NCI-H2196 (cell line): ENCODE measurements at regions not wholly inside any gene's neighbourhood (a gene's known extent, or its start where the extent isn't known, plus 50 kb on each side); places are given as distances from the start of the nearest gene placed in this dataset.
"Not testable (repeated sequence)": the region's sequence is repeated elsewhere in the genome, so short reads cannot be mapped to it uniquely, and the experiment has no call there.

Experiments
- DNase-seq: peaks from one replicate; lab custom pipeline; 2025; ENCODE audit not compliant: unreplicated experiment; lab: John Stamatoyannopoulos, UW

GRCh38 chr10:43843321-43844101, 194.8 kb upstream of the ZNF32 start:
- DNase-seq: no peak

DNA sequence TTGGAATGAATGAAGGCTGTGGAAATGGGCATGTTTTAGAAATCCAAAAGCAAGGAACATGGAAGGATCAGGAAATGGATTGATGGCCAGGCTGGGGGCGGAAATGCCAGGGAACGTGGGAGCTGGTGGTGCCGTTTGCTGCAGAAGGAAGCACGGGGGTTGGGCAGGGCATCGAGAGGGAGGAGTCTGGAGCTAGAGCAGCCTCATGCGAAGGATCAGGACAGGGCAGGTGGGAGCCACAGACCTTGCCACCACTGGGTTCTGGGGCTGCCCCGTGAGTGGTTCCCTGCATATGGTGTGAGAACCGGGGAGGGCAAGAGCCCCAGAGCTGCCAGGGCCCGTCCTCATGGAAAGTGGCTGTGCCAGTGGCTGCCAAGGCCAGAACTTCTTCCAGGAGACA, 193.8 kb upstream of the ZNF32 start:
- no peak for DNase-seq

DNA sequence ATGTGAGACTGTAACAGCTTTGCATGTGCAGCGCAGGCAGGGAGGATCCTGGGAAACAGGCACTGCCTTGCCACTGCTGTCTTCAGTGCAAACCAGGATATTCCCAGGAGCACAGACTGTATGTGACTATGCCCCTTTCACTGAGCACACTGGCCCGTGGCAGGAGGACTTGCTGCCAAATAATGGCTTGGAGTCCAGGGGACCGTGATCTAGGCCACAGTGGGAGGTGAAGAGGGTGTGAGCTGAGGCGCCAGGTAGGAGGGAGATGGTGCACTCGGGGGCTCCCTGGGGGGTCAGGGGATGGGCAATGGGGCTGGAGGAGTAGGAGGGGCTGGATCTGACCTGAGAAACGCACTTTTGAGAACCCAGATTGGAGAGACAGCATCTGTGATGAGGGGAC, 193.4 kb upstream of the ZNF32 start:
- no peak for DNase-seq

GRCh38 chr10:43839973-43840372, 191.3 kb upstream of the ZNF32 start:
- no peak for DNase-seq

- DNase-seq: not testable (repeated sequence)
Observed at GRCh38 chr10:43834751-43835150, 186.1 kb upstream of the ZNF32 start.

DNA sequence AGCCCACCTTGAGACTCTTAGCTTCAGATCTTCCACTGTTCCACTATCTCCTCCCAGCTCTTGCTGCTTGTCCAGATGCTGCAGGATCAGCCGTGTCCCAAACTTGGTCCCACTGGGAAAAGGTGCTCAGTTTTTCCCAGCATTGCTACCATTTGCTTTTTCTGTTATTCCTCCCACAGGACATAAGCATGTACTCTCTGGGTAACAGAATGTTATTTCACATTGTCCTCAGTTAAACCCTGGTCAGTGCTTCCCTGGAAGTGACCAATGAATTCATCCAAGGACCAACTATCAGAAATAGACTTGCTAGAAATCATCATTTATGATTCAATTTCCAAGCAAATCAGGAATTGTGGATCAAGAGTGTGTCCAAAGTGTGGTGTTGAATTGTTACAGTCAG, 179.2 kb upstream of the ZNF32 start:
- DNase-seq: no peak

- no peak for DNase-seq
Observed at GRCh38 chr10:43825984-43826383, 177.3 kb upstream of the ZNF32 start.

GRCh38 chr10:43825421-43825820, 176.7 kb upstream of the ZNF32 start:
- DNase-seq: no peak

- DNase-seq: no peak
Observed at GRCh38 chr10:43824934-43825333, 176.3 kb upstream of the ZNF32 start.

DNA sequence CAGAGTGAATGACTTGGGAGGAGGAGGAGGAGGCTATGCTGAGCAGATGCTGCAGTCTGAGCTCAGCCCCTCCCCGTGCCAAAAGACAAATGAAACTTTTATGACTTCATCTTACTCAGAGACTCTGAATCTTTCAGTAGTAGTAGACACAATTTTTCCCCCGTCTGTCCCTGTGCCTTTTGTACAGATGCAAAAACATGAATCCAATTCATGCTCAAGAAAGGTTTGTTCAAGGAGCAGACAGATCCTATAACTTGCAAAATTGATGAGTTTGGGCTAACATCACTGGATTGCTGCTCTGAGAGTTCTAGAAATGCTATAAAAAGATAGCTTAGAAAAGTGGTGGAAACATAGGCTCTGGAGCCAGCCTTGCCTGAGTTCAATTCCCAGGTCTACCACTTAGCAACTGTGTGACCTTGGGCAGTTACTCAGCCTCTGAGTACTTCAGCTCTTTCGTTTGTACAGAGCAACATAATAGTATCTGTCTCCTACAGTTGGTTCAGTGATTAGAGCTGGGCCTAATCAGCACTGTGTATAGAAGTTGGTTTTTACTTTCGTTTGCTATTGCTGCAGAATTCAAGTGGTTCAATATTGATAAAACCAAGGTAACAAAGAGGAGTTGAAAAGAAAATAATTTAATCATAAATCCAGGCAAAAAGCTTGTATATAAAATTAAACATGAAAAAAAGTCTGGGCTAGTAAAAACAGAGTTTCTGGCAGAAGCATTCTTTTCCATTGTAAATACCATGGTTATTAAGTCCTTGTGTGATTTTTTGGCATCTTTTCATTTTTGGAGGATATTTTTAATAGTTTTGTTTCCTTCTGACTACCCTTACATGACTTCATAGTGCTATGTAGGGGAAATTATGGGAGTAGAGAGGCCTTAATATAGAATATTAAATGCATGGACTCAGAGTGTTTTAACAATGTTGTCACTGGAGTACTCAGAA, 174.2 kb upstream of the ZNF32 start:
- no peak for DNase-seq

GRCh38 chr10:43821103-43821502, 172.4 kb upstream of the ZNF32 start:
- DNase-seq: no peak

DNA sequence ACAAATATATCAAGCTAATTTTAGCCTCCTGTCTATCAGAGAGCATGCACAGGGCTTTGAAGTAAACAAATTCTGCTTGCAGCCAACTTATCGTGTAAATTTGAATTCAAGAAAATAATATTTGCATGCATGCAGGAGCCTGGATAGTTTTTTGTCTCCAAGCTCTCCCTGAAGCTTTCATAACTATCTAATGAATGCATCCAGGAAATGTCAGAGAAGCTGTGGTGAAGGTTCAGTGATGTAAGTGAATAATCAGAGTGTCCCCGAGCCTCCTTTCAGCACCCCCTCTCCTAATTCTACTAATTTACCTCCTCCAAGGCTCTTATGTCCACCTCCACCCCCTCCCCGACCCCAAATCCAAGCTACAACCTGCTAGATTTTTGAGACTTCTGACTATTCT, 172.0 kb upstream of the ZNF32 start:
- no peak for DNase-seq

DNA sequence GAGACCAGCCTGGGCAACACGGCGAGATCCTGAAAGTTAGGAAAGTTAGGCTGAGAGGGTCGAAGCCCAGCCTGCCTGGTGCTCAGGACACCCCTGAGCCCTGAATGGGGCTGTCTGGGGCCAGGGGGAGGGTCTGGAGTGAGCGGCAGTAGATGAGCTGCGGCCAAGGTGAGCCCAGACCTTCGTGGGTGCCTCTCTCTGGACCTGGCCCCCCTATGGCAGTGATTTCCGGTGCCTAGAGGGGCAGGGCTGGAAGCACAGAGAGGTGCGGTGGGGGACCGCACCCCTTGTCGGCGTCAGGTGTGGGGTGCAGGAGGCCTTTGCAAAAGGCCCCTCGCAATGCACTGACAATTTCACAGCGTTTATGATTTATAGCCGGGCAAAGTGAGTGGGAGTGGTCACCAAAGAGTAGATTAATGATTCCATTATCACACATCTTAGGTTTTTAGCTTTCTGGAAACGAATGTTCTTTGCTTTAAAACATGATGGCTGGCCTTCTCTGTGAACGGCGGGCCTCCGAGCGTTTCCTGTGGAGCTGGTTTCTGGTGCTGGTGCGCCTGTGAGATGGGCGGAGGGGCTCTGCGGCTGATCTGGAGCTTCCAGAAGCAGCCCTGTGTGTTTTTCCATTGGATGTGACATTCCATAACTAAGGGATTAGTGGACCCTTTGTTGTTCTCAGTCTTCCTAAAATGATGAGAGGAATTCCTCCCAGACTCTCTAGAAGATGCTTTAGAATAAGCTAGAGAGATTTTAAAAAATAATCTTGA, 171.0 kb upstream of the ZNF32 start:
- no peak for DNase-seq

DNA sequence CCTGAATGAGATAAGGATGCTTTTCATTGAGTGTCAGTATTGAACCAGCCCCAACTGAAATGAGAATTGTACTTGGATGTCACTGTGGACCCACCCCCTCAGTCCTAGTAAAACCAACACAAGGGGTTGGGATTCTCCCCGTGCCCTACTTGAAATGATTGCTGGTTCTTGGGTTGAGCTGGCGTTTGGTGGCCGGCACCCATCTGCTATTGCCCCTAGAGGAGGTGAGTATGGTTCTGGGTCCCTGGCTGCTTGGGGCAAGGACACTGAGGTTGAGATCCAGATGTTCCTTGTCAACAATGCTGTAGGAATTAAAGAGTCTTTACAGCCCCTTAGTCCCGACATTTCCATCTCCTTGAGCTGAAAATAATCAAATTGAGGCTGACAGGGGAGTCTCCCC, 170.0 kb upstream of the ZNF32 start:
- no peak for DNase-seq

- no peak for DNase-seq
Observed at GRCh38 chr10:43817368-43817767, 168.7 kb upstream of the ZNF32 start.

- DNase-seq: no peak
Observed at GRCh38 chr10:43816351-43817321, 168.0 kb upstream of the ZNF32 start.

- no peak for DNase-seq
Observed at GRCh38 chr10:43815181-43815885, 166.7 kb upstream of the ZNF32 start.

- no peak for DNase-seq
Observed at GRCh38 chr10:43814663-43815062, 166.0 kb upstream of the ZNF32 start.

GRCh38 chr10:43811871-43812270, 163.2 kb upstream of the ZNF32 start:
- no peak for DNase-seq
